ENCODE measurements at regions not wholly inside any gene's neighbourhood (a gene's known extent, or its start where the extent isn't known, plus 50 kb on each side); places are given as distances from the start of the nearest gene placed in this dataset.

- TF ChIP-seq POLR2A (IDR thresholded peaks at IDR 0.05; ENCODE audit: low read depth, low read length) (no peak), PAX5 (IDR thresholded peaks at IDR 0.05; ENCODE audit: insufficient read depth, low read length, severe bottlenecking) (no peak), POLR2AphosphoS5 (IDR thresholded peaks at IDR 0.05; ENCODE audit: low read depth, low read length) (no peak)
Observed at GRCh38 chr12:91609283-91609682, 426.7 kb upstream of the DCN start.

Measured in GM12891 (cell line).